ENCODE measurements at regions not wholly inside any gene's neighbourhood (a gene's known extent, or its start where the extent isn't known, plus 50 kb on each side); places are given as distances from the start of the nearest gene placed in this dataset.

DNA sequence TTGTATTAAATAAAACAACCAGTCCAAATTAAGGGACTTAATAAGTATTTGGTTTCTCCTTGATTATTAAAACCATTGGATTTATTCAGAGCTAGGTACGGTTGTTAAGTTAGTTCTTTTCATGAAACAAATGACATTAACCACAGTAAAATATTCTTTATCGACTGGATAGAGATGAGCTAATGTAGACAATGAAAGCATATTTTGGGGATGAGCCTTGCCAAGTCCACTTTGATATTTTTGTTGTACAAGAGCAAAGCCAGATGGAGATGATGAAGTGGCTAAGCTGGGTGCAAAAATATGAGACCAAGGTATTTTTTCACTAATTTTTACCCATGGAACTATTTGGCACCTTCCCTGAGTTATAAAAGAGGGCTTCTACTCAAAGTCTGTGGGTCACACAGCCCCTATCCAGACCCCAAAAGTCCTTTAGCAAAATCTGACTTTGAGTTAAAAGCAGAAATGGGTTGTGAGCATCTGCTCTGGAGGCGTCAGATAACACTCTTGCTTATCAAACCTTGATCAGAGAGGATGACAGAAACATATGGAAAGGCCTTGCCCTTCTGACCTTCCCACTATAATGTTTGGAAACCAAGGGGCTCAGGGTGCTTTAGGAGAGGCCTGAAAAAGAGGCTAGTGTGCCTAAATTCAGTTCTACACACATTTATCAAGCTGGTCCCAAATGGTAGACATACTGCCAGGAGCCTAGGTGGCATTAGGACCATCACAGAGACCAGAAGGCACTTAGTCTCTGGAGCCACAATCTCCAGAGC is 456.8 kb downstream of the MTX2 start:
- TF ChIP-seq FOXK1 (CRISPR knock-in tag; IDR thresholded peaks at IDR 0.05) (no peak), FOXJ3 (CRISPR knock-in tag; IDR thresholded peaks at IDR 0.05; ENCODE audit: borderline replicate concordance) (no peak), ZNF232 (CRISPR knock-in tag; IDR thresholded peaks at IDR 0.05) (no peak)

Measured in WTC11 (cell line).